Thymus (tissue), 11 donors: ENCODE measurements at regions not wholly inside any gene's neighbourhood (a gene's known extent, or its start where the extent isn't known, plus 50 kb on each side); places are given as distances from the start of the nearest gene placed in this dataset.
"Not testable (repeated sequence)": the region's sequence is repeated elsewhere in the genome, so short reads cannot be mapped to it uniquely, and the experiment has no call there.

Experiments used
- DNase-seq, 9 donors: peaks; one replicate each; pipeline ENCODE4 v3.0.0-alpha.2; 2013; ENCODE audit warnings: low spot score in 9 of 9, low read depth in 6 of 9, missing footprints in 1 of 9
- H3K27ac ChIP-seq, 2 donors: one replicate each; pipeline ENCODE4 v1.5.1; 2013; ENCODE audit warnings: control low read depth in 1 of 2, low read depth in 1 of 2, low read length in 1 of 2, mild to moderate bottlenecking in 1 of 2, moderate library complexity in 1 of 2
- H3K27me3 ChIP-seq, 2 donors: one replicate each; pipeline ENCODE4 v1.5.1; 2013; ENCODE audit warnings: low read length in 1 of 2; ENCODE audit not compliant: control insufficient read depth in 2 of 2, insufficient read depth in 1 of 2
- H3K36me3 ChIP-seq, 2 donors: one replicate each; pipeline ENCODE4 v1.5.1; 2013; ENCODE audit warnings: low read length in 1 of 2, mild to moderate bottlenecking in 1 of 2, moderate library complexity in 1 of 2; ENCODE audit not compliant: control insufficient read depth in 2 of 2, insufficient read depth in 2 of 2
- H3K4me1 ChIP-seq, 2 donors: one replicate each; pipeline ENCODE4 v1.5.1; 2013; ENCODE audit warnings: low read length in 2 of 2; ENCODE audit not compliant: control insufficient read depth in 2 of 2, insufficient read depth in 2 of 2
- H3K4me3 ChIP-seq, 2 donors: one replicate each; pipeline ENCODE4 v1.5.1; 2013; ENCODE audit warnings: low read length in 2 of 2, control low read depth in 1 of 2, mild to moderate bottlenecking in 1 of 2
- H3K9me3 ChIP-seq, 2 donors: one replicate each; pipeline ENCODE4 v1.5.1; 2013; ENCODE audit warnings: low read length in 1 of 2, mild to moderate bottlenecking in 1 of 2; ENCODE audit not compliant: control insufficient read depth in 2 of 2, insufficient read depth in 1 of 2
- WGBS: extraction: QIAGEN DNeasy Blood & Tissue Kit; methylation state at CpG from one replicate; pipeline ENCODE4 v1.1.7; 2013; 5-methylcytosine and 5-hydroxymethylcytosine counted together
- donor health status: healthy.

DNA sequence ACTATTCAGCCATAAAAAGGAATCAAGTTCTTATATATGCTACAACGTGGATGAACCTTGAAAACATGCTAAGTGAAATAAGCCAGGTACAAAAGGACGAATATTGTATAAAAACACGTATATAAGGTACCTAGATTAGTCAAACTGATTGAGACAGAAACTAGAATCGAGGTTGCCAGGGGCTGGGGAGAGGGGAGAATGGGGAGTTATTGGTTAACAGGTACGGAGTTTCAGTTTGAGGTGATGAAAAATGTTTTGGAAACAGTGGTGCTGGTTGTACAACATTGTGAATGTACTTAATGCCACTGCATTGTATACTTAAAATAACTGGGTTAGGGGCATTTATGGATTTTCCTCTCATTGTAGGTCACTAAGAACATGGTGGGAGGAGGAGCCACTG lies 117.0 kb upstream of the PLGLB2 start:
- H3K4me1 ChIP-seq, H3K27ac ChIP-seq, H3K9me3 ChIP-seq, DNase-seq, H3K36me3 ChIP-seq, H3K27me3 ChIP-seq, H3K4me3 ChIP-seq: not testable (repeated sequence)
- 100% methylated on average over 1 of the region's 5 CpGs for WGBS

DNA sequence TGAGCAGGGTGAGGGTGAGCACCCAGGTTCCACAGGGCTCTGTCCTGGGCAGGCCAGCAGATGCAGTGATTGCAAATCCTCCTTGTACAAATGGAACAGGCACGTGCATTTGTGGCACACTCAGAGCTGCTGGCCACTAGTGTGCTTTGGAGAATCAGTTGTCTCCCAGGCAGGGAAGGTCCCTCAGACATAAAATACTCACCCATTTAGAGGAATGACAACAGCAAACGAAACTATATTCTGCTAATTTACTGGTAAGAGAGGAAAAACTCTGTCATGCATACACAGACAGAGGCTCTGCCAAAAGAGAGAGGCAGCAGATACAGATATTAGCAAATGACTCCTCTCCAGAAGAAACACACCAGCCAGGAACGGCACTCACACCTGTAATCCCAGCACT lies 116.5 kb upstream of the PLGLB2 start:
- H3K4me3 ChIP-seq: not testable (repeated sequence)

DNA sequence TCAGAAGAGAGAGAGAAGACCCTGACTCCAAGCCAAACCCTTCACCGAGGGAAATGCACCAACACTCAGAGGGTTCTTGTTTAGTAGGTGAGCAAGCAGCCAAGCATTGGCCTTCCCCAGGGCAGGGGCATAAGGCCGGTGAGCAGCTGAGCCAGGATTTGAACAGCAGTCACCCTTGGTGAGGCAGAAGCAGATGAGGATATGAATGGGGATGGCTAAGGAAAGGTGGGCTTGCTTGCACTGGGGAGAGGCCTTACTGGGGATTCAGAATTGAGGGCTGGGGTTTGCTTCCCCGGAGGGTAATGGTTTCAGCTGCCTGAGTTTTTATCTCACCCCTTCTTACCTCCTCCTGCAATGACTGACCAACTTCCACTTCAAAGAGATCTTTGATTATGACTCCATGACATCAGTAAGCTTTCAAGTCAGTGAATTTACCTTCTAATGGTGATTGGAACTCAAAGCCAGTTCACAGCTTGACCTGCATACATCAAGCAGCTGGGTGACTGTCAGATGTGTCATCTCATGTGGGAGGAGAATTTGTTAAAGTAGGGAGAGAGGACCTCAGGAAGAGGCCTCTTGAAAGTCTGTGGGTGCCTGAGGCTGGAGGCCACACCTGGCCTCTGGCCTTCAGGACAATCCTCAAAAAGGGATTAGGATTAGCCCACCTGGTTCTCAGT lies 114.5 kb upstream of the PLGLB2 start:
- not testable (repeated sequence) for H3K4me1 ChIP-seq, DNase-seq, H3K9me3 ChIP-seq, H3K36me3 ChIP-seq, H3K27ac ChIP-seq, H3K27me3 ChIP-seq, H3K4me3 ChIP-seq
- WGBS: 98% methylated on average over 3 of the region's 3 CpGs

More for the DNA sequence above, 116.5 kb upstream of the PLGLB2 start:
- not testable (repeated sequence) for H3K36me3 ChIP-seq, DNase-seq, H3K27ac ChIP-seq, H3K9me3 ChIP-seq, H3K4me1 ChIP-seq, H3K27me3 ChIP-seq
- WGBS: 90% methylated on average over 2 of the region's 3 CpGs

GRCh38 chr2:87634106-87634505 lies 113.8 kb upstream of the PLGLB2 start:
- DNase-seq, H3K4me3 ChIP-seq, H3K27ac ChIP-seq, H3K4me1 ChIP-seq, H3K27me3 ChIP-seq, H3K9me3 ChIP-seq, H3K36me3 ChIP-seq: not testable (repeated sequence)
- 99% methylated on average over 6 of the region's 7 CpGs for WGBS

DNA sequence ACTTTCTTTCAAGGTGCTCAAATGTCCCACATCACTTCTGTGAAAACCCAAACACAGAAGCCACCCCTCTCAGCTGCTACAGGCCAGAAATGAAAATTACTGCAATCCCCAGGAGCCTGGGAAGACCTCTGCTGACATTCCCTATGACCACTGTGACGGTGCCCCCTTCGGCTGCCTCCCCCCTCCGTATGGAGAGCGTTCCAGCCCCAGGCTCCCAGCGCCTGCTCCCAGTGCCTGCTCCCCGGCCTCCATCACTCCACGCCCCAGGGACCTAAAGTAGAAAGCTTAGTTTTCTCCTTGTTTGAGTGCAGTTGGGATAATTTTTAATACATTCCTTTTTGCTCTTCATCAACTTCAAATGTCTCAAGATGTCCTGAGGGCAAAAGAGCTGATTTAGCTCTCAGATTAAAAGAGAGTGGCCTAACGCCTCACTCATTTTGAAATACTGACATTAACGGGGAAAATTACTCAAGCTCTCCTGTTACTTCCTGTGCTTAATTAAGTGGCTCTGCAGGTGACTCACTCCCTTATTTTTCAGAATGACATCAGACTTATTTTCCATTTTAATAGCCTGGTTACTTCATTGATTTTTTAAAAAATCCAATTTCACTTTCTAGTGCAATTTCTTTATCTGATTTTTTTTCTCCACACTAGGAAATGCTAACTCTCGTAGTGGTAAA lies 112.8 kb upstream of the PLGLB2 start:
- not testable (repeated sequence) for H3K27ac ChIP-seq, H3K36me3 ChIP-seq, H3K4me1 ChIP-seq, H3K9me3 ChIP-seq, H3K27me3 ChIP-seq, H3K4me3 ChIP-seq, DNase-seq
- WGBS: 97% methylated on average over 8 of the region's 10 CpGs

DNA sequence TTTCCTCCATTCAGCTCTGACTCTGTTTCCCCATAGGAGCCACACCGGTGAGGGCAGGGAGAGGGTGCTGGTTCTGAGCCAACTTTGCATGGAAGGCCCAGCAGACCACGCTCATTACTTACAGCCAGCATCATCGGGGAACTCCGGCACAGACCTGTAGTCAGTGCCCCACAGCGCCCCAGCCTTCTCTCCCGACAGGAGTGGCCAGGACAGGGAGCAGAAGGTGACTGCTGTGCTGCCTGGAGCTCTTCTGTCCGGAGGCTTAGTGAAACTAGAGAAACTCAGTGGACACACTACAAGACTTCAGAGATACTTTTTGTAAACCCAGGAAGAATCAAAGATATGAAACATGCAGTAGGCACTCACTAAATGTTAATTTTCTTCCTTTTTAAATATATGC lies 111.6 kb upstream of the PLGLB2 start:
- not testable (repeated sequence) for H3K4me1 ChIP-seq, H3K4me3 ChIP-seq, H3K27ac ChIP-seq, H3K36me3 ChIP-seq, H3K27me3 ChIP-seq, DNase-seq, H3K9me3 ChIP-seq
- WGBS: 98% methylated on average over 5 of the region's 7 CpGs

DNA sequence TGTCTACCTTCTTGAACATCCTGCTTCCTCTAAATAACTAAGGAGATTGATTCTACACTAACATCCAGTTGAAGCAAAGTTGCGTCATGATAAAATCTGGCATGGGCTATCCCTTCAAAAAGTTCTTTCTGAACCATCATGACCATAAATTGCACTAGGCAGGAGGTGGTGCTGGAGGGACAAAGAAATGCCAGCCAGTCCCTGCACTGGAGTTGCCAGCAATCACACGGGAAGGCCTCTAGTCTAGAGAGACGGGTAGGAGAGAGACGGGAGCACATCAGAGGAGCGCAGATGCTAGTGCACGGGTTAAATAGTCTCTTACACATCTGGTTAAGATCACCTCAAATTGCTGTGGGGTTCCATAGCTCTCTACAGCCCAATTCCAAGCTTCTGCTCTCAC lies 111.2 kb upstream of the PLGLB2 start:
- H3K27me3 ChIP-seq, H3K9me3 ChIP-seq, H3K36me3 ChIP-seq, H3K4me3 ChIP-seq, H3K4me1 ChIP-seq, DNase-seq, H3K27ac ChIP-seq: not testable (repeated sequence)
- 97% methylated on average over 5 of the region's 6 CpGs for WGBS

DNA sequence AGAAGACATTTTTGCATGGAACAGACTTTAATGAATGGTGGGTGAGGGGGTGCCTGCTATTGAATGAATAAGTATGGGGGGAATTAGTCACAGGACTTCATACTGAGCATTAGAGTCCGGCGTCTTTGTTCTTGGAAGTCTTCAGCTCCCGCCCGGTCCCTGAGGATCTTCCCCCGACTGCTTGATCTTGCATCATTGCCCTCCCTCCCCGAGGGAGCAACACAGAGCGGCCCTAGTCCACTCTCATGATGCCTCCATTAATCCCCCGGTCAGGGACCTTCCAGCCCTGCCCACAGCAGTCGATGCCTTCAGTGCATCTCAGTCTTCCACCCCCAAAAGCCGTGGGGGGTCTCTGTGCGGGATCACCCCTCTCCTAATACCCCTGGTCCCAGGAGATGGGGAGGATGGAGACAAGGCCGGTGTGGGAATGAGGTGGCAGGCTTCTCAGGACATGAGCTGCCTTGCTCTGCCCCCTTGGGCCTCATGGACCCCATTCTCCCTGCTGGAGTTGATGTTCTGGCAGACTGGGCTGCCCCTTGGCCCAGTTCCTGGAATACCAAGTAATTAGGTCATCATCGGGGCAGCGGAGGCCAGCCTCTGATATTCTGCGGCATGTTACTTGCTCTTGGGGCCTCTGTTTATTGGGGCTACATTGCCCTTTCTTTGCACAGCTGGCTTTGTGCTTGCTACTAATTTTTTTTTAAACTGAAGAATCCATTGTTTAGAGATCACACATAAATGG lies 110.5 kb upstream of the PLGLB2 start:
- H3K36me3 ChIP-seq, H3K9me3 ChIP-seq, DNase-seq, H3K4me3 ChIP-seq, H3K27me3 ChIP-seq, H3K4me1 ChIP-seq, H3K27ac ChIP-seq: not testable (repeated sequence)
- WGBS: 98% methylated on average over 13 of the region's 15 CpGs

GRCh38 chr2:87638114-87638807 lies 109.6 kb upstream of the PLGLB2 start:
- H3K4me1 ChIP-seq, H3K36me3 ChIP-seq, DNase-seq, H3K4me3 ChIP-seq, H3K9me3 ChIP-seq, H3K27ac ChIP-seq, H3K27me3 ChIP-seq: not testable (repeated sequence)
- 92% methylated on average over 10 of the region's 10 CpGs for WGBS
